Smooth muscle cell of the brain vasculature (primary cell): ENCODE measurements at regions not wholly inside any gene's neighbourhood (a gene's known extent, or its start where the extent isn't known, plus 50 kb on each side); places are given as distances from the start of the nearest gene placed in this dataset.
"Not testable (repeated sequence)": the region's sequence is repeated elsewhere in the genome, so short reads cannot be mapped to it uniquely, and the experiment has no call there.

Source experiments
- DNase-seq: peaks from one replicate; pipeline ENCODE4 v3.0.0-alpha.2; 2012; ENCODE audit warnings: low read depth, low spot score

GRCh38 chr13:99737481-99738245 lies 233.9 kb downstream of the ZIC5 start:
- no peak for DNase-seq

GRCh38 chr13:99736541-99736940 lies 235.0 kb downstream of the ZIC5 start:
- no peak for DNase-seq

- no peak for DNase-seq
Measured at GRCh38 chr13:99734013-99734693, 232.9 kb downstream of the TM9SF2 start.

- DNase-seq, result no peak
Measured at GRCh38 chr13:99733346-99733745, 232.1 kb downstream of the TM9SF2 start.

GRCh38 chr13:99731747-99732146 lies 230.5 kb downstream of the TM9SF2 start:
- DNase-seq, result no peak

GRCh38 chr13:99730403-99730802 lies 229.1 kb downstream of the TM9SF2 start:
- DNase-seq, result no peak

- DNase-seq, result no peak
Measured at GRCh38 chr13:99729745-99730144, 228.5 kb downstream of the TM9SF2 start.

GRCh38 chr13:99727651-99728050 lies 226.4 kb downstream of the TM9SF2 start:
- not testable (repeated sequence) for DNase-seq

- DNase-seq, result no peak
Measured at GRCh38 chr13:99726282-99726894, 225.1 kb downstream of the TM9SF2 start.

- DNase-seq, result no peak
Measured at GRCh38 chr13:99725644-99726043, 224.4 kb downstream of the TM9SF2 start.

- DNase-seq, result no peak
Measured at GRCh38 chr13:99724633-99725517, 223.6 kb downstream of the TM9SF2 start.

GRCh38 chr13:99723878-99724277 lies 222.6 kb downstream of the TM9SF2 start:
- no peak for DNase-seq

GRCh38 chr13:99722931-99723330 lies 221.7 kb downstream of the TM9SF2 start:
- no peak for DNase-seq

- no peak for DNase-seq
Measured at GRCh38 chr13:99722338-99722818, 221.1 kb downstream of the TM9SF2 start.

- no peak for DNase-seq
Measured at GRCh38 chr13:99721606-99722337, 220.5 kb downstream of the TM9SF2 start.

GRCh38 chr13:99717959-99718674 lies 216.8 kb downstream of the TM9SF2 start:
- DNase-seq, result no peak

GRCh38 chr13:99709134-99709533 lies 207.9 kb downstream of the TM9SF2 start:
- no peak for DNase-seq

GRCh38 chr13:99704390-99704789 lies 203.1 kb downstream of the TM9SF2 start:
- no peak for DNase-seq

GRCh38 chr13:99703908-99704307 lies 202.6 kb downstream of the TM9SF2 start:
- DNase-seq, result no peak

GRCh38 chr13:99702687-99703319 lies 201.5 kb downstream of the TM9SF2 start:
- DNase-seq, result no peak
